Sigmoid colon (tissue), 4 donors: ENCODE measurements at regions not wholly inside any gene's neighbourhood (a gene's known extent, or its start where the extent isn't known, plus 50 kb on each side); places are given as distances from the start of the nearest gene placed in this dataset.

Source experiments
- POLR2A ChIP-seq, 2 donors: fragments of 450-650 bp; IDR thresholded peaks; one replicate each; pipeline ENCODE4 v1.6.1; 2016; ENCODE audit warnings: antibody characterized with exemption in 2 of 2, mild to moderate bottlenecking in 2 of 2, moderate library complexity in 2 of 2
- POLR2AphosphoS5 ChIP-seq, 4 donors: sonication (generic); formaldehyde crosslinking; IDR thresholded peaks; one replicate each; pipeline ENCODE4 v1.6.1; 2017; ENCODE audit warnings: antibody characterized with exemption in 4 of 4
- TF ChIP-seq, protein P1 (sequence below), 4 experiments: fragments of 450-650 bp in 3 of 4; fragments of 200-600 bp in 1 of 4; IDR thresholded peaks; one replicate each; pipeline ENCODE4 v1.5.1; 2016 to 2019; ENCODE audit warnings: antibody characterized with exemption in 4 of 4, mild to moderate bottlenecking in 3 of 4, moderate library complexity in 2 of 4

DNA sequence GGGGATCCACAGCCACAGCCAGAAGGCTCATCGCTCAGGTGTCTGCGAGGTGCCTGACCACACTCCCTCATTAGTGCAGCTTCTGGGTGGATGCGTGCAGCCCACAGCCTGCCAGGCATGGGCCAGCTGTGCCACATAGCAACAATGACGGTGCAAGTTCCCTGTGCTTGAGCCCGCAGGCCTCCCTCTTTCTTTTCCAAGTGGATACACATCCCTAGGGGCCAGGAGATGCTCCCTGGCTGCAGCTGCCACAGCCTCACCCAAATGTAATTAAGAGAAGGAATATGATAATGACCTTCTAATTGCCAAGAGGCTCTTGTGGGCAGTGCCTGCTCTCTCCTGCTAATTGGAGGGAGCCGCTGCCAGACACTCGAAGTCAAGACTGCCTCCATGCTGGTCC is 116.0 kb upstream of the PPP1R26 start:
- TF ChIP-seq, protein P1, sequence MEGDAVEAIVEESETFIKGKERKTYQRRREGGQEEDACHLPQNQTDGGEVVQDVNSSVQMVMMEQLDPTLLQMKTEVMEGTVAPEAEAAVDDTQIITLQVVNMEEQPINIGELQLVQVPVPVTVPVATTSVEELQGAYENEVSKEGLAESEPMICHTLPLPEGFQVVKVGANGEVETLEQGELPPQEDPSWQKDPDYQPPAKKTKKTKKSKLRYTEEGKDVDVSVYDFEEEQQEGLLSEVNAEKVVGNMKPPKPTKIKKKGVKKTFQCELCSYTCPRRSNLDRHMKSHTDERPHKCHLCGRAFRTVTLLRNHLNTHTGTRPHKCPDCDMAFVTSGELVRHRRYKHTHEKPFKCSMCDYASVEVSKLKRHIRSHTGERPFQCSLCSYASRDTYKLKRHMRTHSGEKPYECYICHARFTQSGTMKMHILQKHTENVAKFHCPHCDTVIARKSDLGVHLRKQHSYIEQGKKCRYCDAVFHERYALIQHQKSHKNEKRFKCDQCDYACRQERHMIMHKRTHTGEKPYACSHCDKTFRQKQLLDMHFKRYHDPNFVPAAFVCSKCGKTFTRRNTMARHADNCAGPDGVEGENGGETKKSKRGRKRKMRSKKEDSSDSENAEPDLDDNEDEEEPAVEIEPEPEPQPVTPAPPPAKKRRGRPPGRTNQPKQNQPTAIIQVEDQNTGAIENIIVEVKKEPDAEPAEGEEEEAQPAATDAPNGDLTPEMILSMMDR (IDR thresholded peaks at IDR 0.05): no peak
- TF ChIP-seq POLR2A (IDR thresholded peaks at IDR 0.05) (no peak), POLR2AphosphoS5 (IDR thresholded peaks at IDR 0.05) (no peak)
